Medulla oblongata (tissue), 1 donor: ENCODE measurements at regions not wholly inside any gene's neighbourhood (a gene's known extent, or its start where the extent isn't known, plus 50 kb on each side); places are given as distances from the start of the nearest gene placed in this dataset.
A peak's percentile ranks its signal among the peaks of the same experiment; 100 is the strongest.
"Not testable (repeated sequence)": the region's sequence is repeated elsewhere in the genome, so short reads cannot be mapped to it uniquely, and the experiment has no call there.

Source experiments
- DNase-seq: peaks from one replicate; pipeline ENCODE4 v3.0.0-alpha.2; 2015; ENCODE audit errors: extremely low spot score

DNA sequence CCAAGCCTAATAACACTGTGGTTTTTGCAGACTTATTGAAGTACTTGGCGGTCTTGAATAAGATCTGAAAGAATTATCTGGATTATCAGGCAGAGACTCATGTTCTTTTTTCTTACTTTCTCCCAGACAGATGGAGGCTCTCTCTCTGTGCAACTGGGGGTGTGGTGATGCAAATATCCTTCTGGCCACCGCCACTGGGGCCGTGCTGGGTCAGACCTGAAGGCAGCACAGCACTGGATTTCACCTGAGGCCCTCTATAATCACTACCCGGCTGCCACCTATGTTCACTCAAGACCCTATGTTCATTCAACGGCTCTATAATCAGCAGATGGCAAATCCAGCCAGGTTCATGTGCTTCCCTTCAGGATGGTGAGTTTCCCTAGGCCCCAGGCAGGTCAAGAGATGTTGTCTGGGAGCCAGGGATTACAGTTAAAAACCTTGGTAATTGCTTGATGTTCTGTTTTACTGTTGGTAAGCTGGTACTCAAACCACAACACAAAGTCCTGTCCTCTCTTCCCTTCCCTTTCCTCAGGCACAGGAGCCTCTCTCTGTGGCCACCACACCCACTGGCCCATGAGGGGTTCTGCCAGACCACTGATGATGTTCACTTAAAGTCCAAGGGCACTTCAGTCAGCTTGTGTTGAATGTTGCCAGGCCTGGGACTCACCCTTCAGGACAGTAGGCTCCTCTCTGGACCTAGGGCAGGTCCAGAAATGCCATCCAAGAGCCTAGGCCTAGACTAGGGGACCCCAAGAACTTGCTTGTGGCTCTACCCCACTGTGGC is 205.3 kb upstream of the GCFC2 start:
- DNase-seq, result no peak

DNA sequence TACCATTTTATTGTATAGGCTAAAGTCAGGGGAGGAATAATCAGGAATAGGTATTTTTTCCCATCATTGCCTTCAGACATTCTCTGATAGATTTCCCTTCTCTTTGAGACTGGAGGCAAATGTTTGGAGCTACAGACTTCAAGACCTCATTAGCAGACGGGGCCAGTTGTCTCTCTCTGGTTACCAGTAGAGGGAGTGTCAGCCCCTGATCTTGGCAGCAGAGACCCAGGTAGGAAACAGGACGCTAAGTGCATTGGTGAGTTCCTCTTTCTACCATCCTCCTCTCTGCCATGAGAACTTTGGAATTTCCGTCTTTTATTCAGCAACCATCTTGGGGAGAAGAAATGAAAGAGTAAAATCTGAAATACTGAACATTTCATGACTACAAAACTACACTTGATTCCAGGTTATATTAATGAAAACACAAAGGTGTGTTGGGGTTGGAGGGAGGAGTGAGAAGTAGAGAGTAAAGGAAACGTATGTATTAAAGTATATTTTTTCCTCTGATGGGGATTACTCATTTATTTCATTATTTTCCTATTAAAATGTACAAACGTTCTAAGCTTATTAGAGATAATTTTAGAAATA is 186.2 kb upstream of the GCFC2 start:
- DNase-seq, result peak; percentile 70

DNA sequence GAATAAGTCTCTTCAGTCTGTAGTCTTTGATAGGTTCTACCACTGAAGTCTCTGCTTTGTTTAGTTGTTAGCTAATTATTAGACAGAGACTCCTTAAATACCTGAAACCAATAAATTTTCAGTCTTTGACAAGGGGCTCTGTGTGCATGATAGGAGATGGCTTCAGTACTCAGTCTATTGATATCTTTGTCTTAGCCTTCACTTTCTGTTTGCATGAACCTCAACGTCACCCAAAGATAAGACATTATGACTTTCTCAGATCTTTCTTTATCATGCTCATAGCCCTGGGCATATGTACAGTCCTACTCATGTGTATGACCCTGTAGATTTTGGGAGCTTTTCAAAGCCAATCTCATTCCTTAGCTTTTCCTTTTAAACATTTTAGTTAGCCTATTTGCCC is 183.5 kb upstream of the GCFC2 start:
- no peak for DNase-seq

DNA sequence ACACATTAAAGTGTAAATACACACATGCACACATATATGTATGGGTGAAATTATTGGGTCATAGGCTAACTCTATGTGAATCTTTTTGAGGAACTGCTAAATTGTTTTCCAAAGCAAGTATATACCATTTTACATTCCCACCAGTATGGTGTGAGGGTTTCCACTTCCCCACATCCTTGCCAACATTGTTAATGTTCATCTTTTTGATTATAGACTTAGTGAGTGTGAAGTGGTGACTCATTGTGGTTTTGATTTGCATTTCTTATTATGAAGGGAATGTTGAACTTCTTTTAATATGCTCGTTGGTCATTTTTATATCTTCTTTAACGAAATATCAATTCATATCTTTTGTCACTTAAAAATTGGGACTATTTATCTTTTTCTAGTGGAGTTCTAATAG is 181.8 kb upstream of the GCFC2 start:
- DNase-seq, result no peak

DNA sequence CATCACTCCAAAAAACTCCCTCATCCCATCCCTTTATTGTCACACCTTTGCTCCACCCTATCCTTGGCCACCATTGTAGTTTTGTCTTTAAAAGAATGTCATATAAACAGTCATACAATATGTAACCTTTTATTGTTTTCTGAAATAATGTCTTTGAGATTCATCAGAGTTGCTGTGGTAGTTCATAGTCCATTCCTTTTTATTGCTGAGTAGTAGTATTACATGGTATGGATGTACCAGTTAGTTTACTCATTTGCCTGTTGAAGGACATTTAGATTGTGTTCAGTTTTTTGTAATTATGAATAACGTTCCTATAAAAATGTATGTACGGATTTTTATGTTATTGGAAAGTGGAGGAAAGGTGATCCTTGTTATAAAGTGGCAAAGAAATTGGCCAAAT is 171.8 kb upstream of the GCFC2 start:
- no peak for DNase-seq

DNA sequence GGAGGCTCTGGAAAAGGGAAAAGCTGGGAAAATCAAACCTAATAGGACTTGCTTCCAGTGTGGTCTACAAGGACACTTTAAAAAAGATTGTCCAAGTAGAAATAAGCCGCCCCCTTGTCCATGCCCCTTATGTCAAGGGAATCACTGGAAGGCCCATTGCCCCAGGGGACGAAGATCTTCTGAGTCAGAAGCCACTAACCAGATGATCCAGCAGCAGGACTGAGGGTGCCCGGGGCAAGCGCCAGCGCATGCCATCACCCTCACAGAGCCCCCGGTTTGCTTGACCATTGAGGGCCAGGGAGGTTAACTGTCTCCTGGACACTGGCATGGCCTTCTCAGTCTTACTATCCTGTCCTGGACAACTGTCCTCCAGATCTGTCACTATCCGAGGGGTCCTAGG is 164.9 kb upstream of the GCFC2 start:
- not testable (repeated sequence) for DNase-seq

DNA sequence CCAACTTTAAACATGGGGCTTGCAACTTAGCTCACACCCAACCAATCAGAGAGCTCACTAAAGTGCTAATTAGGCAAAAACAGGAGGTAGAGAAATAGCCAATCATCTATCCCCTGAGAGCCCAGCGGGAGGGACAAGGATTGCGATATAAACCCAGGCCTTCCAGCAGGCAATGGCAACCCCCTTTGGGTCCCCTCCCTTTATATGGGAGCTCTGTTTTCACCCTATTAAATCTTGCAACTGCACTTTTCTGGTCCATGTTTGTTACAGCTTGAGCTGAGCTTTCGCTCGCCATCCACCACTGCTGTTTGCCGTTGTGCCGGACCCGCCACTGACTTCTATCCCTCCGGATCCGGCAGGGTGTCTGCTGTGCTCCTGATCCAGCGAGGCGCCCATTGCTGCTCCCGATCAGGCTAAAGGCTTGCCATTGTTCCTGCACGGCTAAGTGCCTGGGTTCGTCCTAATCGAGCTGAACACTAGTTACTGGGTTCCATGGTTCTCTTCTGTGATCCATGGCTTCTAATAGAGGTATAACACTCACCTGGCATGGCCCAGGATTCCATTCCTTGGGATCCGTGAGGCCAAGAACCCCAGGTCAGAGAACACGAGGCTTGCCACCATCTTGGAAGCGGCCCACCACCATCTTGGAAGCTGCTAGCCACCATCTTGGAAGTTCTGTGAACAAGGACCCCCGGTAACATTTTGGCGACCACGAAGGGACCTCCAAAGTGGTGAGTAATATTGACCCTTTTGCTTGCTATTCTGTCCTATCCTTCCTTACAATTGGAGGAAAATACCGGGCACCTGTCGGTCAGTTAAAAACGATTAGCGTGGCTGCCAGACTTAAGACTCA is 161.3 kb upstream of the GCFC2 start:
- not testable (repeated sequence) for DNase-seq

DNA sequence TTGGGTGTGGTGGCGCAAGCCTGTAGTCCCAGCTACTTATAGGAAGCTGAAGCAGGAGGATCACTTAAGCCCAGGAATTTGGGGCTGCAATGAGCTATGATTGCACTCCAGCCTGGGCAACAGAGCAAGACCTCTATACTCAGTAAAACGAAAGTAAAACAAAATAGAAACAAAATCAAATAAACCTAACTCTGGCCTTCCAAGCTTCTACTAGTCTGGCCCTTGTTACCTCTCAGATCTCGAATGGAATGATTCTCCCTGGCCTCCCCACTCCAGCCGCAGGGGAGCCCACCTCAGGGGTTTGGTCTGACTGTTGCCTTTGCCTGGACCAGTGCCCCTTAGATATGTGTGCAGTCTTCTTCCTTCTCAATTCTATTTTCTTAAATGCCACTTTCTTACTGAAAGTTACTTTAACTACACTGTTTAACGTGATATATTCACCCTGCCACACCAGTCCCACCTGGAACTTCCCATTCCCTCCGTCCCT is 160.0 kb upstream of the GCFC2 start:
- DNase-seq, result no peak

DNA sequence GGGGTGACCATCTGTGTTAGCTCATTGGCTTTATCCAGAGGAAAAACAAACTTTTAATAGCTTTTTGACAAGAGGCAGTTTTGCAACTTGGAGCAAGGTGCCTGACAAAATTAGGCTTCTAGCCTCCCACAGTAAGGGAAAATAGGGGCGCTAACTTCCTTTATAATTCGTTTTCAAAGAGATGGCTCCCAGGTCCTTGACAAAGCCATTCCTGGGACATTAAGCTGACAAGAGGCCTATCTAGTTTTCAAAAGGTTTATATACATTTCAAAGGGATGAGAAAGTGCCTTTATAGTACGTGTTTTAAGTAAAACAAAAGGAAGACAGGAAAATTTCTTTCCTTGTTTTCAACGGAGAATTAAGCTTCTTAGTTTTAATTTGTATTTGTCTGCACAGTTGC is 159.4 kb upstream of the GCFC2 start:
- DNase-seq, result no peak

DNA sequence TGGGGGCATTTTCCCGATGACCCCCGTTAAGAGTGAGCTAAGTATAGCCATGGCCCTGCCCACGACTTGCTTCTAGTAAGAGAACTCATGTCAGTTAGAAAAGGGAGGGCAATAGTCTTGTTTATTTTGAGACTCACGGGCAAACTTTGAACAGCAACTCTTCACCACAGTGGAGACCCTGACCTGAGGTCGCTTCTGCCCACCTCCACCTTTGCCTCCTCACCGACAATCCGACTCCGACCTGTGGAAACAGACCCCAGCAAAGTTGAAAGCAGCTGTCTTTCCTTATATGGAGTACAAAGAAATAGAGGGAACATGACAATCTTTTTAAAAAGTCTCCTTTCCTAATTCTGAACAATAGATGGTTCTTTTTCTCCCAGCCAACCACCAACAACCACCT is 155.0 kb upstream of the GCFC2 start:
- no peak for DNase-seq

DNA sequence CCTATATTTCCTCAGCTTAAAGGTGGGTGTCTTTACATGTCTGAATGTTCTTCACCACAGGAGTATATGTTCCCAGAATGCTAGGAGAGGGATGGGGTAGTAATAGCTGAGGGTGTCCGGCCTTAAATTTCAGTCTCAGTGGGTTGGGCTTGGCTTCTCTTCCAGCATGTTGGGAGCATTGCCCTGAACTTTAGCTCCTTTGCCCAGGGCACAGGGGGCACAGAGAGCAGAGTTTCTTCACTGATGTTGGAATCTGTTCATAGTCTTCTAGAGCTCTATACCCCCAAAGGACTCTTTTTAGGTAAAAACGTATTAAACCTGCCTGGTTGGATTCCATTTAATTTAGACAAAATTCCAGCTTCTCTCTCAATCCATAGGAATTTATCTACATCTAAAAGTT is 154.4 kb upstream of the GCFC2 start:
- no peak for DNase-seq

DNA sequence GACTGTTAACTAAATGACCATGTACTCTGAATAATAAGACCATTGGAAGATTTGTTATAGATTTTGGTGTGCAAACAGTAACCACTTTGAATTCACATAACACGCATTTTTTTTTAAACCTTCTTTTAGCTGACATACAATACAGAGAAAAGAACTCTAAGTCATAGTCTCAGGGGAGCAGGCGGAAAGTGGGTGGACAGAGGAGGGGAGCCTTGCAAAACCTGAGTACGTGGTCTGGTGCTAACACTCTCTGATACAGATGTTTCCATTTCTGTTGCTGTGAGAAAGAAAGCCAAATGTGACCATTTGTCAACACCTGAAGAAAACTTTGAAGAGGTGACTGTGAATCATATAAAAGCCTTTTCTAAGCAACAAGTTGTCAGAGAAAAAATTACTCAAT is 151.8 kb upstream of the GCFC2 start:
- no peak for DNase-seq

DNA sequence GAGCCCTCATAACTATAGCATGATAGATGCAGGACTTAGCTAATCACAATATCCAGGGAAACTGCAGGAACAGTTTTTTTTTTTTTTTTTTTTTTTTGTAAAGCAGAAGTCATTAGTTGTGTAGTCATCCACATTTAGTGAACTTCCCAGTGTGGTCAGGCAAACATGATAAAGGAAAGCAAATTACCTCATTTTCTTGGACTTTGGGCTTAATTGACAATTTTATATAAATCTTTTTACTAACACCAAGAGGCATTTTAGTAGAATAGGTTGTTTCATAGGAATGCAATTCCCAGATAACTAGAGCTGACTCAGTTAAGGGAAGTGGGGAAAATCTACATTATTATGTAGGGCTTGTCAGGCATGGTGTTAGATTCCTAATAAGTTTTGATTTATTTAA is 142.7 kb upstream of the GCFC2 start:
- DNase-seq, result no peak

DNA sequence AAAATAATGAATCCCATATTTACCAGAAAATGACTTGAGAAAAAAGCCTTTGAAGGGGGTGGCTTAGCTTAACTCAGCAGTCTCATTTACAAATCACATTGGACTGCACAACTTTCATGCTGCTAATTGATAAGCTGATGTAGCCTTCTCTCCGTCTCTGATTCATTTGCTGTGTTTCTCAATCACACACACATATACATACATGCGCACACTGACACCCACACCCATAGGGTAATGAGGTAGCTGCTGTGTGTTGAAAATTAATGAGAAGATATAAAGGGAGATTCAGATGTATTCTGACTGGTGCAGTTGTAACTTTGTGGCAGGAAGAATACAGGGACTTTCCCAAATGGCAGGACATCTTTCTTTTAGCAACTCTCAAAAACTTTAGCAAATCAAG is 141.9 kb upstream of the GCFC2 start:
- DNase-seq, result no peak

DNA sequence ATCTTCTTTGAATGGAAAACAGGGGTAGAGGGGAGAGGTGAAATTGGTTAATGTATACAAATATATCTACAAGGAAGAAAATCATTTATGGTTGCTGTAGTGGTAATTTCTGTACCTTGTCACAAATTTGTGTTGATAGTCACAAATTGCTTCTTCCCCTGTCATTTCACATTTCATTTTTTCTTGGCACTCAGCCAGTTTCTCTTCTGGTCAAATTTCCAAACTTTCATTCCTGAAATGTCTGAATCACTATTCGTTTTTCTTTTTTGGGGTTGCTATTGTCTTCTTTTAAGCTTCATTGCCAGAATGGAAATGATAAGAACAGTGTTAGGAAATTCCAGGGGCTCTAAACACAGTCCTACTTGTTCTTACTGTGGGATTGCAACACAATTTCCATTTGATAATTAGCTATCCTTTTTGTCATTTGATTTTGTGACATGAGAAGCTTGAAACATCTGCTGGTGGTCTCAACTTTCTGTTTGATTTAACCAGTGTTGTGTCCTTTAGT is 136.0 kb upstream of the GCFC2 start:
- DNase-seq, result no peak

DNA sequence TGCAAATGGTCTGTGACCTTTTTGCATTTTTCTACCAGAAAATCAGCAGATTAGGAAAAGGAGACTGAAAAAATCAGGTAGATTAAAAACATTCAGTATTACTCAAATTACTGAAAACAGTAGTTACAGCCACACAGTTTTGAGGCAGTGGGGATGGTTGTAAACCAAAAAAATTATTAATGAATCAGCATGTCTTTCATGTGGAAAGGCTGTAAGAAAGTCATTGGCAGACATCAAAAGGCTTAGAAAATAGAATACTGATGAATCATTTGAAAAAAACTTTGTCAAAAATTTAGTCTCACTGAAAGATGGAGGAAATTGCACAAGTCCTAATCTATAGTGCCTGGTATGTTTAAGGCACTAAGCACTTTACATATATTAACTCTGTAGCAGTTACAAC is 133.9 kb upstream of the GCFC2 start:
- DNase-seq, result no peak

DNA sequence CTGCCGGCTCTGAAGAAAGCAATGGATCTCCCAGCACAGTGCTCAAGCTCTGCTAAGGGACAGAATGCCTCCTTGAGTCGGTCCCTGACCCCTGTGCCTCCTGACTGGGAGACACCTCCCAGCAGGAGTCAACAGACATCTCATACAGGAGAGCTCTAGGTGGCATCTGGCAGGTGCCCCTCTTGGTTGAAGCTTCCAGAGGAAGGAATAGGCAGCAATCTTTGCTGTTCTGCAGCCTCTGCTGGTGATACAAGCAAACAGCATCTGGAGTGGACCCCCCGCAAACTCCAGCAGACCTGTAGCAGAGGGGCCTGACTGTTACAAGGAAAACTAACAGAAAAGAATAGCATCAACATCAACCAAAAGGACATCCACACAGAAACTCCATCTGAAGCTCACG is 123.9 kb upstream of the GCFC2 start:
- DNase-seq, result not testable (repeated sequence)

DNA sequence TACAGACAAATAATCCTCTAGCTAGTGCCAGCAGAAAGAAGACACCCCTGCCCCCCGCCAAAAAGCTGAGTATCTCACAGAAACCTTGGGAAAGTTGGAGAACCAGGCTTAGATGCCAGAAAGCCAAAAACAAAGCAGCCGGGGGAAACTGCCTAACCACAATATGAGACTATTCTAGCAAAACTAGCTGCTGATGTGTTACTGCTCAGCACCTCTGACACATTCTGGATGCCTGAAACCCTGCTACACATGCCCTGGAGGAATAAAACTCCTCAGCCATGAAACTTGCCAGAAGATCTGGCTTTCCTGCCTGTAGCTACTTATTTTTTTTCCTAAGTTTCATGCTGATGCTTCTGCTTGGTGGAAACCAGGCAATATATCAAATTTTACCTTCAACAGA is 122.7 kb upstream of the GCFC2 start:
- DNase-seq, result no peak

DNA sequence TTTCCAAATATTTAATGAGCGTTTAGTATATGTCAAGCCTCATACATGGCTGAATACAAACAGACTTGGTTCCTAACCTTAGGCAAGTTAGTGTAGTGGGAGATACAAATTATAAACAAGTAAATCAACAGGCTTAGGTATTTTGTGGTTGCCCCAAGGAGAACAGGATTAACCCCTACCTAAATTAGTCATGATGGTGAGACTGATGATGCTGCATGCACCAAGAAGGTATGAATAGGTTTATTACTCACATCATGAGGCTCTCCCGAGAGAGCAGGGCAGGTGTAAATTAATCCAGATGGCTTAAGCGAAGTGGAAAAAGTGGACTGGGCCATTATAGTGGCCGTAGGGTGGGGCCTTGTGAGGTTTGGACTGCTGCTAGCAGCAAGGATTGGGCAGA is 118.1 kb upstream of the GCFC2 start:
- no peak for DNase-seq

DNA sequence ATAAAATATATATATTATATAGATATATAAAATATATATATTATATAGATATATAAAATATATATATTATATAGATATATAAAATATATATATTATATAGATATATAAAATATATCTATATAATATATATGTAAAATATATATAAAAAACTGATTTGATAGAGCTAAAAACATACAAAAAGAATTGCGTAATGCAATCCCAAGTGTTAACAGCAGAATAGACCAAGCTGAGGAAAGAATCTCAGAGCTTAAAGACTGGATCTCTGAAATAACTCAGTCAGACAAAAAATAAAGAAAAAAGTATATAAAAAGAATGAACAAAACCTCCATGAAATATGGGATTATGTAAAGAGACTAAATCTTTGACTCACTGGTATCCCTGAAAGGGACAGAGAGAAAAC is 112.8 kb upstream of the GCFC2 start:
- not testable (repeated sequence) for DNase-seq

DNA sequence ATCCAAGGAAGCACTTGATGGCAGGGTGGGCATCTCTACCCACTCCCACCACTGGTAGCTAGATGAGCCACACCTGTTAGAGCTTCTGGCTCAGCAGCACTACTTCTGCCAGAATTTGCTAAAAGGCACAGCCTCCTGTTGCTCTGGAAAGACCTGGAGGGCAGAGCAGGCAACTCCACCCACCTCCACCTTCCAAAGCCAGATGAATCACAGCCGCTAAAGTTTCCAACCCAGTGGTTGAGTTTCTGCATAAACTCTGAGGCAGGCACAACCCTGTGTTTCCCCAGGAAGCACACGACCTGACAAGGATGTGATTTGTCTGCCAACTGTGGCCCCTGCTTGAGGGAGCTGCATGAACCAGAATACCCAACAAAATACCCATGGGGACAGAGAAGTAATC is 111.6 kb upstream of the GCFC2 start:
- DNase-seq, result no peak

DNA sequence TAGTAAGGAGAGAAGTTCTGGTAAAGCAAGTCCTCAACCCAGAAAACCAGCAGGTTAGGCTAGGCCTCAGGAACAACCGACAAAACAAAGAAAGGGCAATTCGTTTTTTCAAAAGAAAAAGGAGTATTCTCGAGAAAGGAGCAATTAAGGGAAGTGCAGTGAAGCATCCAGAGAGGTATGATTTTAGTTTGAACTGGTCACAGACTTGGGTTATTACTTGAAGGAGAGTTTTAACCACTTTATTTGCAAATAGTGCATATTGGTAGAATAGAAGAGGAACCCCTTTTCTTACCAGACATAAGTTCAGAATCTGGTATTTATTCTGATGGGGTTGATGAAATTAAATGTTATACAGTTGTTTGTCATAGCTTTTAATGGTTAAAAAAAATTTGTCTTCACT is 110.0 kb upstream of the GCFC2 start:
- DNase-seq, result no peak
